Skeletal muscle satellite cell (primary cell): ENCODE measurements at regions not wholly inside any gene's neighbourhood (a gene's known extent, or its start where the extent isn't known, plus 50 kb on each side); places are given as distances from the start of the nearest gene placed in this dataset.

Experiments
- H3K27me3 ChIP-seq: 2 replicates; pipeline ENCODE4 v1.7.0; 2013; ENCODE audit warnings: low read length; ENCODE audit not compliant: control insufficient read depth, insufficient read depth
- H3K36me3 ChIP-seq: 2 replicates; pipeline ENCODE4 v1.7.0; 2013; ENCODE audit warnings: mild to moderate bottlenecking, control low read depth, low read length; ENCODE audit not compliant: insufficient read depth
- H3K4me1 ChIP-seq: 2 replicates; pipeline ENCODE4 v1.7.0; 2013; ENCODE audit warnings: low read length; ENCODE audit not compliant: control insufficient read depth, insufficient read depth
- H3K4me2 ChIP-seq: 2 replicates; pipeline ENCODE4 v1.7.0; 2013; ENCODE audit warnings: mild to moderate bottlenecking, low read length
- H3K4me3 ChIP-seq: 2 replicates; pipeline ENCODE4 v1.7.0; 2013; ENCODE audit warnings: low read length
- H3K9ac ChIP-seq: 2 replicates; pipeline ENCODE4 v1.7.0; 2013; ENCODE audit warnings: mild to moderate bottlenecking, low read depth, low read length, moderate library complexity
- H3K9me3 ChIP-seq: replicated peaks from 2 replicates; pipeline ENCODE4 v1.7.0; 2013; ENCODE audit warnings: mild to moderate bottlenecking, control low read depth, low read length

- Histone ChIP-seq H3K9ac (no peak overlapping the region), H3K4me2 (no peak overlapping the region), H3K9me3 (no peaks in the 10 kb centered on the region), H3K27me3 (no peaks in the 10 kb centered on the region), H3K4me1 (peaks cover 6% of the 10 kb centered on the region), H3K36me3 (no peaks in the 10 kb centered on the region), H3K4me3 (no peak overlapping the region)
Observed at GRCh38 chr20:39627765-39628164, 665.6 kb downstream of the DHX35 start.

GRCh38 chr20:39624316-39624715 lies 662.2 kb downstream of the DHX35 start:
- Histone ChIP-seq H3K4me3 (no peak overlapping the region), H3K9ac (no peak overlapping the region), H3K4me1 (peaks cover 6% of the 10 kb centered on the region)

GRCh38 chr20:39623584-39624234 lies 661.6 kb downstream of the DHX35 start:
- H3K4me3 ChIP-seq, result no peak overlapping the region

More at GRCh38 chr20:39624316-39624715, 662.2 kb downstream of the DHX35 start:
- Histone ChIP-seq H3K4me2 (no peak overlapping the region), H3K9me3 (no peaks in the 10 kb centered on the region), H3K36me3 (no peaks in the 10 kb centered on the region), H3K27me3 (no peaks in the 10 kb centered on the region)

GRCh38 chr20:39619271-39619785 lies 657.2 kb downstream of the DHX35 start:
- Histone ChIP-seq H3K36me3 (no peaks in the 10 kb centered on the region), H3K4me2 (no peak overlapping the region), H3K9me3 (no peaks in the 10 kb centered on the region), H3K9ac (no peak overlapping the region), H3K4me3 (no peak overlapping the region), H3K4me1 (peaks cover 6% of the 10 kb centered on the region), H3K27me3 (no peaks in the 10 kb centered on the region)

More at GRCh38 chr20:39623584-39624234, 661.6 kb downstream of the DHX35 start:
- Histone ChIP-seq H3K9ac (no peak overlapping the region), H3K4me1 (peaks cover 6% of the 10 kb centered on the region), H3K36me3 (no peaks in the 10 kb centered on the region), H3K27me3 (no peaks in the 10 kb centered on the region), H3K9me3 (no peaks in the 10 kb centered on the region), H3K4me2 (no peak overlapping the region)

- no peak overlapping the region for H3K9ac ChIP-seq
- no peaks in the 10 kb centered on the region for H3K36me3 ChIP-seq
- no peaks in the 10 kb centered on the region for H3K4me1 ChIP-seq
- no peaks in the 10 kb centered on the region for H3K9me3 ChIP-seq
- H3K27me3 ChIP-seq, result no peaks in the 10 kb centered on the region
- no peak overlapping the region for H3K4me2 ChIP-seq
- H3K4me3 ChIP-seq, result no peak overlapping the region
Observed at GRCh38 chr20:39611901-39612300, 649.8 kb downstream of the DHX35 start.

GRCh38 chr20:39607141-39607540 lies 645.0 kb downstream of the DHX35 start:
- H3K4me3 ChIP-seq, result no peak overlapping the region
- no peaks in the 10 kb centered on the region for H3K9me3 ChIP-seq
- no peak overlapping the region for H3K4me2 ChIP-seq
- H3K36me3 ChIP-seq, result no peaks in the 10 kb centered on the region
- H3K27me3 ChIP-seq, result no peaks in the 10 kb centered on the region
- no peak overlapping the region for H3K9ac ChIP-seq
- no peaks in the 10 kb centered on the region for H3K4me1 ChIP-seq

GRCh38 chr20:39605908-39606307 lies 643.8 kb downstream of the DHX35 start:
- no peak overlapping the region for H3K4me3 ChIP-seq

GRCh38 chr20:39605361-39605760 lies 643.2 kb downstream of the DHX35 start:
- no peaks in the 10 kb centered on the region for H3K9me3 ChIP-seq
- no peak overlapping the region for H3K4me3 ChIP-seq
- H3K9ac ChIP-seq, result no peak overlapping the region
- H3K4me2 ChIP-seq, result no peak overlapping the region
- H3K36me3 ChIP-seq, result no peaks in the 10 kb centered on the region
- H3K27me3 ChIP-seq, result no peaks in the 10 kb centered on the region
- no peaks in the 10 kb centered on the region for H3K4me1 ChIP-seq

More at GRCh38 chr20:39605908-39606307, 643.8 kb downstream of the DHX35 start:
- H3K4me1 ChIP-seq, result no peaks in the 10 kb centered on the region
- no peaks in the 10 kb centered on the region for H3K9me3 ChIP-seq
- no peak overlapping the region for H3K9ac ChIP-seq
- H3K36me3 ChIP-seq, result no peaks in the 10 kb centered on the region
- no peaks in the 10 kb centered on the region for H3K27me3 ChIP-seq
- H3K4me2 ChIP-seq, result no peak overlapping the region

- no peak overlapping the region for H3K4me2 ChIP-seq
- no peaks in the 10 kb centered on the region for H3K27me3 ChIP-seq
- no peaks in the 10 kb centered on the region for H3K4me1 ChIP-seq
- no peak overlapping the region for H3K9ac ChIP-seq
- H3K4me3 ChIP-seq, result no peak overlapping the region
- H3K36me3 ChIP-seq, result no peaks in the 10 kb centered on the region
- H3K9me3 ChIP-seq, result no peaks in the 10 kb centered on the region
Observed at GRCh38 chr20:39603219-39603618, 641.1 kb downstream of the DHX35 start.

GRCh38 chr20:39602649-39603048 lies 640.5 kb downstream of the DHX35 start:
- Histone ChIP-seq H3K9ac (no peak overlapping the region), H3K36me3 (no peaks in the 10 kb centered on the region), H3K4me3 (no peak overlapping the region), H3K4me1 (no peaks in the 10 kb centered on the region), H3K27me3 (no peaks in the 10 kb centered on the region), H3K9me3 (no peaks in the 10 kb centered on the region), H3K4me2 (no peak overlapping the region)

GRCh38 chr20:39600871-39601270 lies 638.7 kb downstream of the DHX35 start:
- Histone ChIP-seq H3K27me3 (no peaks in the 10 kb centered on the region), H3K36me3 (no peaks in the 10 kb centered on the region), H3K9ac (no peak overlapping the region), H3K4me1 (no peaks in the 10 kb centered on the region), H3K4me3 (no peak overlapping the region), H3K9me3 (no peaks in the 10 kb centered on the region), H3K4me2 (no peak overlapping the region)

GRCh38 chr20:39600156-39600555 lies 638.0 kb downstream of the DHX35 start:
- H3K27me3 ChIP-seq, result no peaks in the 10 kb centered on the region
- no peak overlapping the region for H3K4me2 ChIP-seq
- no peaks in the 10 kb centered on the region for H3K36me3 ChIP-seq
- H3K4me3 ChIP-seq, result no peak overlapping the region
- no peaks in the 10 kb centered on the region for H3K4me1 ChIP-seq
- H3K9ac ChIP-seq, result no peak overlapping the region
- no peaks in the 10 kb centered on the region for H3K9me3 ChIP-seq
